Activated CD8-positive, alpha-beta memory T cell treated with anti-CD3 and anti-CD28 coated beads, Interleukin-2, amount 50 U/mL, for 1 hour (primary cell): ENCODE measurements at regions not wholly inside any gene's neighbourhood (a gene's known extent, or its start where the extent isn't known, plus 50 kb on each side); places are given as distances from the start of the nearest gene placed in this dataset.
"Not testable (repeated sequence)": the region's sequence is repeated elsewhere in the genome, so short reads cannot be mapped to it uniquely, and the experiment has no call there.

Experiments
- DNase-seq: peaks from one replicate; pipeline ENCODE4 v3.0.0-alpha.2; 2020; ENCODE audit errors: extremely low read depth

DNA sequence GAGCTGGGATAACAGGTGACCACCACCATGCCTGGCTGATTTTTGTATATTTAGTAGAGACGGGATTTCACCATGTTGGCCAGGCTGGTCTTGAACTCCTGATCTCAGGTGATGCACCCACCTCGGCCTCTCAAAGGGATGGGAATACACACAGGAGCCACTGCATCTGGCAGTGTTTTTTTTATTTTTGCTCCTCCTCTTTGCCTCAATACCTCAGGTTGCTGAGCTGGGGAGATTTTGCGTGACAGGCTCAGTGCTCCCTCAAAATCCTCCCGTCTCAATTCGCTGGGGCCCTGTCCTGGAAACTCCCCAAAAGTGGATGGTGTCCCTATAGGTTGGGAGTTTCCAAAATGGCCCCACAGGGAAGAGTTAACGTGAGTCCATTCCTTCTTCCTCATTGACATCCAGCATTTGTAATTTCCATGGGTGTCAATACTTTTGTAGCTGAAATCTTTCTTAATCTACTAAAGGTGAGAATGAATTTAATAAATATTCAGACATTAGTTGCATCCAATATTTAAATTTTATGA is 71.8 kb downstream of the GGTLC2 start:
- DNase-seq: no peak

DNA sequence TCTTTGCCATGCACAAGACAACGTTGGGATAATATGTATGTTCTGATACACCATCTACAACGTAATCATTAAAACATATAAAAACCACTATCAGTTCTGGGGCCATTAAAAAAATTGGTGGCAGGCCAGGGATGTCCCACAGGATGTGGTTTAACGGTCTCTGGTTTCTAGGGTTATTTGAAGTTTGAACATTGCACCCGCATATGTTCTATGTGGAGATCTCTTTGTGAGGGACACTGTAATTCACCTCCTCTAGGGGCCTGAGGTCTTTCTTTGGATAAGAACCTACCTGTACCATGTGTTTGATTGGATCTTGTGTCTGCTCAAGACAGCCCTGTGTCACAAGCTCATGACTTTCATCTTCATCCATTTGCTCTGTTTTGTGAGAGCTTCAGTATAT is 73.2 kb downstream of the GGTLC2 start:
- no peak for DNase-seq

DNA sequence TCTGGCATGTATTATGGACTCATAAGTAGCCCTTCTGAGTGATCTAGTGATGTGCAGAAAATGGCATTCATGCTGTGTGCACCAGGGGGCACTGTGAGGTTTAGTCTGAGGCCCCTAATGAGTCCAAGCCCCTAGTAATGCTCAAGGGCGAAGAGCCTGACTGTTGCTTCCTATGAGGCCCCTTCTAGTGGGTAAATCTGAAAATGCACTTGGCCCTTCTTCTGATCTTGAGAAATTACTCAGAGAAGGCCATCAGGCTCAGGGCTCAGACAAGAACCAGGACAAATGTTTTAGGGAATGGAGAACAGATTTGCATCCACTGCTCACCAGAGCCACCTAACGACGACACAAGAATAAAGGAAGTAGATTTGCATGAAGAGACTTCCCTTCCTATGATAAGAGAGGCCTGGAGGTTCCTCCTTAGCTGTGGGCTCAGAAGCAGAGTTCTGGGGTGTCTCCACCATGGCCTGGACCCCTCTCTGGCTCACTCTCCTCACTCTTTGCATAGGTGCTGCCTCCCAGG is 75.8 kb downstream of the GGTLC2 start:
- no peak for DNase-seq

DNA sequence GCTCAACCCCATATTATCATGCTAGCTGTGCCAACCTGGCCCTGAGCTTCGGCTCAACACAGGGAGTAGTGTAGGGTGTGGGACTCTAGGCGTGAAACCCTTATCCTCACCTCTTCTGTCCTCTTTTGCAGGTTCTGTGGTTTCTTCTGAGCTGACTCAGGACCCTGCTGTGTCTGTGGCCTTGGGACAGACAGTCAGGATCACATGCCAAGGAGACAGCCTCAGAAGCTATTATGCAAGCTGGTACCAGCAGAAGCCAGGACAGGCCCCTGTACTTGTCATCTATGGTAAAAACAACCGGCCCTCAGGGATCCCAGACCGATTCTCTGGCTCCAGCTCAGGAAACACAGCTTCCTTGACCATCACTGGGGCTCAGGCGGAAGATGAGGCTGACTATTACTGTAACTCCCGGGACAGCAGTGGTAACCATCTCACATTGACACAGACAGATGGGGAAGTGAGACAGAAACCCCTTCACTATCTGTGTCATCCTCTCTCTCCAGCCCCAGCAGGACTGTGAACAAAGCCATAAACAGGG is 76.4 kb downstream of the GGTLC2 start:
- DNase-seq: no peak

DNA sequence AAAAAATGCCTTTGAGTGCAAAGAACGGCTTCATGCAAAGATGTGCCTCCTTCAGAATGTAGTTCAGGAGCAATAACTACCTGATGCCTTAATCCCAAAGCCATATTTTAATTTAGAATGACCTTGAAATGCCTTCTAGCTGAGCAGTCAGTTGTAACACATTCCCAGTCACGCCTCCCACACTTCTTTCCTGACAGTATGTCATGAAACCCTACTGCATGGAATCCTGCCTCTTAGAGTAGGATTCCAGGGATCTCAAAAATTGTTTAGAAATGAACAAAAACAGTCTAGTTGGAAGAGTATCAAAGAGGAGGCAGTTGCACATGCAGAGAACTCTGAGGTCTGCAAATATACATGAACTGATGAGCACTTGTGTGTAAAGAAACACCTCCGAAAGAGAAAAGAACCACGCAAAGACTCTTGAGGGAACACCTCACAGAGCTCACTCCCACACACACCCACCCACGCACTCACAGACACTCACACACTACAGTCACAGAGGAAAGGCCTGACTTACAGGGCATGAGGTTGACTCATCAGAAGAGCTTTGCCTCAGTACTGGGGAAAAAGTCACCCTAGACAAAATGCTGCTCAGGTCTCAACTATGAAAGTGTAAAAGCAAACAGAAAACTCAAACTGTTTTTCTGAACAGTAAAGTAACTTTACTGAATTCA is 77.4 kb downstream of the GGTLC2 start:
- DNase-seq: no peak

DNA sequence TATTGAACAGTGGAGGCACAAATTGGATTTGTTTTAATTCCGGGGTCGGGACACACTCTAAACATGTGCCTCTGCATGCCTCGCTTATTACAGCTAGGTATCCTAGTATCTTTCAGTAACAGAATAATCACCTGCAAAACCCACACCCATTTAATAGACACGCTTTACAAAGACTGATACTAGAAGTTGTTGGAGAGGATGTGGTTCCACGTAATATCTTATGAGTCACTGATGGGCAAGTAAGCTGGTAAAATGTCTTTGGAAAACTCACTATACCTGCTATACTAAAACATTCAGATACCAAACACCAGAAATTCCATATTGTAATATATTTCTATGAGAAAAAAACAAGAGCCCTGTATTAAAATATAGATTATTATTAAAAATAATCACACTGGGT is 84.0 kb downstream of the GGTLC2 start:
- no peak for DNase-seq

DNA sequence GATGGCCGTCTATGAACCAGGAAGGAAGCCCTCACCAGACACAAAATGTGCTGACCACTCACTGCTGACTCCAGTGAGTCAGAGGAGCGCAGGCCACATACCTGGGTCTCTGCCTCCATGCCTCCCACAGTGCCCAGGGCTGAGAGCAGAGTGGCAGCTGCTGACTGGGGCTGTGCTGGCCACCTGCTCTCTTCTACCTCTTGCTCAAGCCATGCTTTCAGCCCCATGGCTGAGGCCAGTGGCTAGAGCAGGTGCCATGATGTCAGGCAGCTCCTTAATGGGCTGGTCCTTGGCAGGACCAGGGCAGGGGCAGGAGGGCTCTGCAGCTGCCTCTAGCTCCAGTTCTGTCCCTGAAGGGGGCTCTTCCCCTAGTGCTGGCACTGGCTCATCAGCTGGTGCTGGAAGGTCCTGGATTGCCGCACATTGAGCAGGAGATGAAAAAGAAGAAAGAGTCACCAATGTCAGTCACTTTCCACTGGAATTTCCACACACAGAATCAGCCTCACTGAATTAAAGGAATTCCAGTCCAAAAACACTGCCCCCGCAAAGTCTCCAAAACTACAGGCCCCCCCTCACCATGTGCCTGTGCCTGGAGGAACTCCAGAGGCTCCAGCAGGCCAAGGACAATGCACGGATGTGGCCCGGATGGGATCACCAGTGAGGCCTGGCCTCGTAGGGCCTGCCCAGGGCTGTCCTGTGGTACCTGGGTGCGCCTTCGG is 86.4 kb downstream of the GGTLC2 start:
- no peak for DNase-seq

DNA sequence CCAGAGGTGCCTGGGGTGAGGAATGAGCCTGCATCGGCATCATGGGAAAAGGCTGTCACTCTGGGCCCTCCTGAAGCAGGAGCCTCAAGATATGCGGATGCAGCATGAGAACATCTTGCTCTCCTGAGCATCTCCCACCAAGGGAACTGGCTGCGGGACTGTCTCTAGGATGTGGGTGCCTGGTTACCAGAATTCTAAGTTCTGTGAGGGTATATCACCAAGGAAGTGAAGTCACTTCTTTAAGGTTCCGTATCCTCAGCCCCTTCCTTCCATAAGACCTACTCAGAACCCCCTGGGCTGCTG is 86.9 kb downstream of the GGTLC2 start:
- DNase-seq: no peak

DNA sequence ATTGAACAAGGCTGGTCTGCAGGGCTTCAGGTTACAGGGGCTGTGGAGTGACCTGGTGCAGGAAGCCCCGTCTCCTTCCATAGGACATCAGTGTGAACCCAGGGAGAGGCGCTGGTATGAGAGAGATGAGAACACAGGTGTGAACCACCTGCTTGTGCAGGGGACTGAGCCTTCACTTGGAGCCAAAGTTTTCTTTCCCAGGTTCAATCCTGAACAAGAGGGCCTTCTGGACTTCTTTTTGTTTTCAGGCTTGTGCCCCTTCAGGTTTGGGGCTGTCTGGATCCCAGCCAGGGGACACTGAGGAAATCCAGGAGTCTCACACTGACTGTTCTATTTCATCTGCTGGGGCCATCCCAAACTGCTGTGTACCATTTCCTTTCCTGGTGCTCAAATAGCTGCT is 88.6 kb downstream of the GGTLC2 start:
- DNase-seq: not testable (repeated sequence)

DNA sequence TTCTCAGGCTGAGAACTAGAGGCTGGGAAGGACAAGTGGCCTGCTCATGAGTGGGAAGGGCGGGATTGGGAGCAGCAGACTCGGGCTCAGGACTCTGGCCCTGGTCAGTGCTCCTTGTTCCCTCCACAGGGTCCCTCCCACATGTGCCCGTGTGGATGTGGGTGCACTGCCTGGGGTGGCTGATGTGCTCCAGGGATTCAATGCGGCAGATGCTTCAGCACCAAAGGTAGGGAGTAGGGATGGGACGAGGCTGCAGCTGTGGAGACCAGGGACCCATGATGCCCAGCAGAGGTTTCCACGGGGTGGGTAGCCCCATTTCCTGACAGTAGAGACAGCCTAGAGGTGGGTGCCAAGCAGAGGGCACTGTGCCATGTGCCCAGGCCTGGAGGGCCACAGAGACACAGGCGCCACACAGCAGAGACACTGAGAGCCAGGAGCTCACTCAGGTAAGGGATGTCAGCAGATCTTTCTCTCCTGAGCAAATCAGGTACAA is 89.5 kb downstream of the GGTLC2 start:
- DNase-seq: no peak

DNA sequence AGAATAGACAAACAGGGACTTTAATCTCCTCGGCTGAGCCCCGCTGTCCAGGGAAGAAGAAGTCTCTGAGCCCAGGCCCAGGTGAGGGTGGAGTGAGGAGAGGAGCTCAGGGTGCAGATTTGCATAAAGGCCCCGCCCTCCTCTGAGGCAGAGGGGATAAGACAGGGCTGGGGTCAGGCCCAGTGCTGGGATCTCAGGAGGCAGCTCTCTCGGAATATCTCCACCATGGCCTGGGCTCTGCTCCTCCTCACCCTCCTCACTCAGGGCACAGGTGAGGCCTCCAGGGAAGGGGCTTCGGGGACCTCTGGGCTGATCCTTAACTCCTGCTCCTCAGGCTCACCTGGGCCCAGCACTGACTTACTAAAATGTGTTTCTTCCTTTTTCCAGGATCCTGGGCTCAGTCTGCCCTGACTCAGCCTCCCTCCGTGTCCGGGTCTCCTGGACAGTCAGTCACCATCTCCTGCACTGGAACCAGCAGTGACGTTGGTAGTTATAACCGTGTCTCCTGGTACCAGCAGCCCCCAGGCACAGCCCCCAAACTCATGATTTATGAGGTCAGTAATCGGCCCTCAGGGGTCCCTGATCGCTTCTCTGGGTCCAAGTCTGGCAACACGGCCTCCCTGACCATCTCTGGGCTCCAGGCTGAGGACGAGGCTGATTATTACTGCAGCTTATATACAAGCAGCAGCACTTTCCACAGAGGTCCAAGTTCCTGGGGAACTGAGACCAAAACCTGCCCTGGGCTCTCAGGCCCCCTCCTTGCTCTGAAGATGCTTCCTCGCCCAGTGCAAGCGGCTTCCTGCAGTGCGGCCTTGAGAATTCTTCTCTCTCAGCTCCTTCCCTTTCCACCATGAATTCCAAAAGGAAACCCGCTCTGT is 90.2 kb downstream of the GGTLC2 start:
- DNase-seq: not testable (repeated sequence)

DNA sequence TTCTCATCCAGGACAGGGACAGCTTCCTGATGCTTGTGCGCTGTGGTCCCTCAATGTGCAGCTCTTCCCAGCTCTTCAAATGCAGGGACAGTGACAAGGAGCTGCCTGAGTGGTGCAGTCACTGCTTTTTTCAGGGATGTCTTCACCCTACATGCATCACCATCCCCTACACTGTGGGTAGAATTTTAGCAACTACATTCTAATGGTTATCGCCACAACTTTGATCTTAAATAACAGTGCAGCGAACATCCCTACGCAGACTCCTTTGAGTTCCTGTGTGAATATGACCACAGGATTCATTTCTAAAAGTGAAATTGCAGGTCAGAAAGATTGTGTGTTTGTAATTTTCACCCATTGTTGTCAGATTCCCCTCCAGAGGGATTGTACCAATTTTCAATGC is 90.9 kb downstream of the GGTLC2 start:
- DNase-seq: not testable (repeated sequence)

DNA sequence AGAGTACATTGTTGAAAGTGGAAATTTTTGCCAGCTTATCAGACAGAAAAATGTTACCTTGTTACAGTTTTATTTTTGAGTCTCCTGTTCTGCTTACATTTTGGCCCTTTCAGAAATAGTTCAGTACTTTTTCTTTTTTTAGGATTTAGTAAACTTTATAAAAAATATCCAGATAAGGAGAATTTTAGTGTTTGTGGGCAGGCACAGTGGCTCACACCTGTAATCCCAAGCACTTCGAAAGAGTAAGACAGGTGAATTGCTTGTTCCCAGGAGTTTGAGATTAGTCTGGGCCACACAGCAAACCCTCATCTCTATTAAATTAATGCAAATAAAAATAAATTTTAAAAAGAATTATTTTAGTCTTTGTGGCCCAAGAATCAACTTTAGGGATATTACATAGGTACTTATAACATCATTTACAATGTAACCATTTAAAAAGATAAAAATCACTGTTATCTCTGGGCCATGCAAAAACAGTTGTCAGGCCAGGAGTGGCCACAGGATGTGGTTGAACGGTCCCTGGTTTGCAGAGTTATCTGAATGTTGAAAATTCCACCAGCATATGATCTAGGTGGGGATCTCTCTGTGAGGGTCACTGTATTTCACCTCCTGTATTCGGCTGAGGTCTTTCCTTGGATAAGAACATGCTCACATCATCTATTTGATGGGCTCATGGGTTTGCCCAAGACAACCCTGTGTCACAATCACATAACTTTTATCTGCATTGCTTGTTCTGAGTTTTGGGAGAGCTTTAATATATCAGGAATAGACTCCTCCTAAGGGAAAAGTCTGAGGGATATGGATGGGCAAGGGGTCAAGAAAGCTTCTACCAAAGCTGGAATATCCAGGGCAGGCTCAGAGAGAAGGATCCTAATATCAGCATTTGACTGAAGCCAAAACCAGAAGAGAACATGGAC is 91.5 kb downstream of the GGTLC2 start:
- no peak for DNase-seq

DNA sequence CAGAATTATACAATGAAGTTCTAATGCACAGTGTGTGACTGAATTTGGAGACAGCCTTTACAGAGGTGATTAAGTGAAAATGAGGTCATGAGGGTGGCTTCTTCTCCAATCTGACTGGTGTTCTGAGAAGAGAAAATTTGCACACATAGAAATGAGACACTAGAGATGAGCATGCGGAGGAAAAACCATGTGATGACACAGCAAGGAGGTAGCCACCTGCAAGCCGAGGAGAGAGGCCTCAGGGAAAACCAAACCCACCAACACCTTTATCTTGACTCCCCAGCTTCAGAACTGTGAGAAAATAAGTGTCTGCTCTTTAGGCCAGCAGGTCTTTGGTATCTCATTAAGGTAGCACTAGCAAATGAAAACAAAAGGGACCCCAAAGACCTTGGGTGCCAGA is 93.2 kb downstream of the GGTLC2 start:
- DNase-seq: no peak

DNA sequence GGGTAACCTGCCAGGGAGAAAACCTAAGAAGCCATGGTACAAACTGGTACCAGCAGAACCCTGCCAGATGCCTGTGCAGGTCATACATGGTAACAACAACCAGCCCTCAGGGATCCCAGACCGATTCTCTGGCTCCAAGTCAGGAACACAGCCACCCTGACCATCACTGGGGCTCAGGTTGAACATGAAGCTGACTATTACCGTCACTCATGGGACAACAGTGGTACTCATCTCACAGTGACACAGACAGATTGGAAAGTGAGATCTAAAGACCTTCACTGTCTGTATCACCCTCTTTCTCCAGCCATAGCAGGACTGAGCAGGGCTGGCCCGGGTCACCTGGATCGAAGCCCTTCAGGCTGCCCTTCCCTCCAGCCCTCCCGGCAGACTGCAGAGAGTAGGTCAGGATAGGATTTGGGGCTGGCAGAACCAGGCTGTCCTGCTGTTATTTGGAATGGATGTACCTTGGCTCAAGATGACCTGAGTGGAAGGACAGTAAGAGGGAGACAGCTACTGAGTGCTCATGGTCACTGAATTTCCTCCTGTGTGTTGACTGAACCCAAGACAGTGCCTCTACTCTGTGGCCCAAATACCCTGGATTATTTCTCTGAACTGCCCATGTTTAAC is 94.7 kb downstream of the GGTLC2 start:
- DNase-seq: no peak

DNA sequence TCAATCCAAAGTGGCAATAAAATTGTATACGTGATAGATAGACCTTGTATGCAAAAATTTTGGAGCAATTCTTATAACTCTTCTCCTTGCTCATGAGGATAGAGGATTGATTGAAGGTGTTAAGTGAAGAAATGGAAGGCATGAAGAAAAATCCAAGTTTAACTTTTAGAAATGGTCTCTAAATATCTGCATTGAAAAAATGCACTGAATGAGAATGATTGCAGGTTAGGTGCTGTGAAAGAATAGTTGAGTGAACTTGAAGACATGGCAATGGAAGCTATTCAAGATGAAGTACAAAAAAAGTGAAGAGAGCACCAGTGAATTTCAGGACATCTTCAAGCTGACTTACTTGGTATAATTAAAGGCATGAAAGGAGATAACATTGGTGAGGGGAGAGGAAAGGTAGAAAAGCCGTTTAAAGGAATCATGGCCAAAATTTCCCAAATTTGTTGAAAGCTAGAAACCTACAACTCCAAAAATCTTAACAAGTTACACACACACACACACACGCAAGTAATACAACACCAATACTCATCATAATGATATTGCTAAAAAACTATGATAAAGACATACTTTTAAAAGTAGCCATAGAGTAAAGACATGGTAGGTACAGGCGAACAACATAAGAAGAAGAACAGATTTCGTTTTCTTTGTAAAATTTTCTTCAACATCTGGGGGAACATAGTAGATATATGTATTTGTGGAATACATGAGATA is 96.3 kb downstream of the GGTLC2 start:
- no peak for DNase-seq

DNA sequence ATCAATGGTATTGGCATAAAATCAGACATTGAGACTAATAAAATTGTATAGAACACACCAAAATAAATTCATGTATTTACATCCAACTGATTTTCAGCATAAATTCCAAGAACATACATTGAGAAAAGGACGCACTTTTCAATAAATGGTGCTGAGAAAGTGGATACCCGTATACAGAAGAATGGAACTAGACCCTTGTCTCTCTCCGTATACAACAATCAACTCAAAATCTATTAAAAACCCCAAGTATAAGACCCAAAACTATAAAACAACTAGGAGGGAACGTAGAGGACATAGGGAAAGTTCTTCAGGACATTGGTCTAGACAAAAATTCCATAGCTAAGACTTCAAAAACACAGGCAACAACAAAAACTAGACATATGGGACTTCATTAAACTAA is 97.4 kb downstream of the GGTLC2 start:
- DNase-seq: no peak

DNA sequence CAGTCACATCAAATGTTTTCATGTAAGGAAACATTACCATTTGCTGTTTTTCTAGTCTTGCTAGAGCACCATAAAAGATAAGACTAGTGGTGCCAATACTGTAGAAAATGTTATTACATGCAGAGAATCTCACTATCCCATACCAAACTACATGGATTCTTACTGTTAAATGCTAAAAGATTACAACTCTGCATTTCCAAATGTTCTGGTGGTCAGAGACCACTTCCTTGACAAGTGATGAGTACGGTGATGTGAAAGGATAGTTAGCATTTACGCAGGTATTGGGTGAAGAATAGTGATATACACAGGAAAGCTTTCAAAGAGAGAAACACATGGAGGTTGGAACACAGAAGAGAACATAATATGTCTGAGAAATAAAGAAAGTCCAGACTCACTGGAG is 98.2 kb downstream of the GGTLC2 start:
- no peak for DNase-seq

DNA sequence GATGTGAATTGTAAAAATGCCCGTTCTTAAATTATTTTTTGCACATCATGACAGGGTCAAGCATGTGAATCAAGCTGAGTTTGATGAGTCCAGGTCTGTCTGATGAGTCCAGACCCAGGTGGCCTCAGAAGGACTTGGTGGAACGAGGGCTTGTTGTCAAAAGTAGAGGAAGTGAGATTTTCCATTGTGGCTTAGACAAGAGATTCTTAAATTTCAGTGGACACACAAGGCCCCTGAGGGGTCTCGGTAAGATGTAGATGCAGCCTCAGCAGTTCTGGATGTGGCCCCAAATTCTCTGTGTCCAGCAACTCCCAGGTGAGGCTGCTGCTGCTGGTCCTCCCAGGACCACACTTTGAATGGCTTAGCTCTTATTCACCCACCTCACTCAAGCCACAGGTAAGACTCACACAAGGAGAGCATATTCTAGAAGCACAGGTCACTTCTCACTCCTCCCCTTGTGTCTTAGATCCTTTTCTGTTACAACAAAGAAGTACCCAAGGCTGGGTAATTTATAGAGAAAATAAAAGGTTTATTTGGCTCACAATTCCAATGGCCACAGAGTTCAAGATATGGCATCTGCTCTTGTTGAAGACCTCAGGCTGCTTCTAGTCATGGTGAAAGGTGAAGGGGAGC is 98.8 kb downstream of the GGTLC2 start:
- DNase-seq: no peak
